Astrocyte (in vitro differentiated cells and primary cell): ENCODE measurements at regions not wholly inside any gene's neighbourhood (a gene's known extent, or its start where the extent isn't known, plus 50 kb on each side); places are given as distances from the start of the nearest gene placed in this dataset.

Experiments used
- CTCF ChIP-seq: IDR thresholded peaks from 2 replicates; pipeline ENCODE4 v1.5.1; 2011; ENCODE audit warnings: low read depth, mild to moderate bottlenecking, inconsistent platforms, low read length, moderate library complexity; ENCODE audit not compliant: insufficient read depth
- EZH2 ChIP-seq: IDR thresholded peaks from 2 replicates; pipeline ENCODE4 v1.6.1; 2012; ENCODE audit warnings: mild to moderate bottlenecking, low read length, inconsistent platforms; ENCODE audit not compliant: insufficient read depth

- TF ChIP-seq CTCF (no peak), EZH2 (no peak)
Measured at GRCh38 chrX:55142919-55143310, 54.1 kb downstream of the PAGE2 start.
